ELF-1 (cell line): ENCODE measurements at regions not wholly inside any gene's neighbourhood (a gene's known extent, or its start where the extent isn't known, plus 50 kb on each side); places are given as distances from the start of the nearest gene placed in this dataset.
"Not testable (repeated sequence)": the region's sequence is repeated elsewhere in the genome, so short reads cannot be mapped to it uniquely, and the experiment has no call there.

Experiments used
- DNase-seq: peaks from one replicate; pipeline ENCODE4 v3.0.0-alpha.2; 2016; ENCODE audit warnings: low read depth, low spot score

- DNase-seq = no peak
Measured at GRCh38 chr16:75780669-75781068, 54.4 kb upstream of the CPHXL start.

- no peak for DNase-seq
Measured at GRCh38 chr16:75781683-75782343, 55.5 kb upstream of the CPHXL start.

GRCh38 chr16:75787440-75787839, 61.1 kb upstream of the CPHXL start:
- DNase-seq = no peak

GRCh38 chr16:75789237-75789636, 62.9 kb upstream of the CPHXL start:
- DNase-seq = peak; percentile 8

GRCh38 chr16:75792771-75793492, 66.6 kb upstream of the CPHXL start:
- no peak for DNase-seq

GRCh38 chr16:75793641-75794040, 67.4 kb upstream of the CPHXL start:
- DNase-seq = no peak

- no peak for DNase-seq
Measured at GRCh38 chr16:75794426-75794825, 68.1 kb upstream of the CPHXL start.

- DNase-seq = no peak
Measured at GRCh38 chr16:75798714-75799113, 72.4 kb upstream of the CPHXL start.

- DNase-seq = no peak
Measured at GRCh38 chr16:75801307-75801706, 75.0 kb upstream of the CPHXL start.

- DNase-seq = no peak
Measured at GRCh38 chr16:75803753-75804152, 77.5 kb upstream of the CPHXL start.

GRCh38 chr16:75804368-75804767, 78.1 kb upstream of the CPHXL start:
- DNase-seq = no peak

GRCh38 chr16:75805946-75806345, 79.7 kb upstream of the CPHXL start:
- DNase-seq = peak; percentile 10

- DNase-seq = no peak
Measured at GRCh38 chr16:75806487-75806886, 80.2 kb upstream of the CPHXL start.

- DNase-seq = no peak
Measured at GRCh38 chr16:75810342-75810741, 84.1 kb upstream of the CPHXL start.

GRCh38 chr16:75811020-75811634, 84.8 kb upstream of the CPHXL start:
- no peak for DNase-seq

- DNase-seq = no peak
Measured at GRCh38 chr16:75818491-75818890, 92.2 kb upstream of the CPHXL start.

- peak; percentile 67 for DNase-seq
Measured at GRCh38 chr16:75820672-75821071, 94.4 kb upstream of the CPHXL start.

- peak; percentile 27 for DNase-seq
Measured at GRCh38 chr16:75821117-75821516, 94.8 kb upstream of the CPHXL start.

GRCh38 chr16:75825750-75826149, 99.5 kb upstream of the CPHXL start:
- DNase-seq = not testable (repeated sequence)

- DNase-seq = not testable (repeated sequence)
Measured at GRCh38 chr16:75827372-75828038, 101.2 kb upstream of the CPHXL start.

- DNase-seq = not testable (repeated sequence)
Measured at GRCh38 chr16:75833385-75833784, 107.1 kb upstream of the CPHXL start.

- peak; percentile 30 for DNase-seq
Measured at GRCh38 chr16:75836347-75837010, 110.2 kb upstream of the CPHXL start.
